Vagina (tissue), 2 donors: ENCODE measurements at regions not wholly inside any gene's neighbourhood (a gene's known extent, or its start where the extent isn't known, plus 50 kb on each side); places are given as distances from the start of the nearest gene placed in this dataset.

Experiments used
- DNase-seq, 2 donors: peaks; one replicate each; pipeline ENCODE4 v3.0.0-alpha.2; 2017; ENCODE audit errors: extremely low spot score in 2 of 2
- H3K27ac ChIP-seq: fragments of 200-600 bp; sonication (generic); one replicate; pipeline ENCODE4 v1.5.1; 2019
- H3K27me3 ChIP-seq: fragments of 200-600 bp; sonication (generic); one replicate; pipeline ENCODE4 v1.5.1; 2019
- H3K36me3 ChIP-seq, 2 donors: fragments of 200-600 bp; sonication (generic); one replicate each; pipeline ENCODE4 v1.5.1; 2017 to 2019
- H3K4me1 ChIP-seq: fragments of 200-600 bp; sonication (generic); one replicate; pipeline ENCODE4 v1.5.1; 2019
- H3K4me3 ChIP-seq, 2 donors: fragments of 200-600 bp; sonication (generic); 1 replicate in 1 of 2; 2 replicates in 1 of 2; pipeline ENCODE4 v1.5.1; 2016 to 2019
- H3K9me3 ChIP-seq: fragments of 200-600 bp; sonication (generic); one replicate; pipeline ENCODE4 v1.5.1; 2019
- CTCF ChIP-seq, 3 experiments: fragments of 450-650 bp in 2 of 3; fragments of 200-600 bp in 1 of 3; sonication (generic) in 1 of 3; IDR thresholded peaks; one replicate each; pipeline ENCODE4 v1.5.1; 2017 to 2019; ENCODE audit warnings: antibody characterized with exemption in 3 of 3, mild to moderate bottlenecking in 2 of 3, moderate library complexity in 2 of 3
- POLR2A ChIP-seq, 2 donors: fragments of 450-650 bp; IDR thresholded peaks; one replicate each; pipeline ENCODE4 v1.6.1; 2017; ENCODE audit warnings: antibody characterized with exemption in 2 of 2, mild to moderate bottlenecking in 2 of 2, moderate library complexity in 2 of 2
- POLR2AphosphoS5 ChIP-seq, 2 donors: sonication (generic); formaldehyde crosslinking; IDR thresholded peaks; one replicate each; pipeline ENCODE4 v1.9.0; 2017; ENCODE audit warnings: antibody characterized with exemption in 2 of 2, mild to moderate bottlenecking in 2 of 2, low read depth in 1 of 2; ENCODE audit not compliant: insufficient read depth in 1 of 2
- intact Hi-C: fragments of 100-400 bp; cut with DNase I; formaldehyde crosslinking; loops from one replicate; pipeline ENCODE4 v1.15.1; 2023

GRCh38 chr4:28148221-28148620 is 1287.6 kb downstream of the STIM2 start:
- H3K9me3 ChIP-seq = no peaks in the 10 kb centered on the region
- H3K36me3 ChIP-seq = no peaks in the 10 kb centered on the region
- H3K4me1 ChIP-seq = no peaks in the 10 kb centered on the region
- H3K27me3 ChIP-seq = no peaks in the 10 kb centered on the region
- no peak overlapping the region for H3K4me3 ChIP-seq
- no peak for DNase-seq
- intact Hi-C loops = no loop called here
- no peak overlapping the region for H3K27ac ChIP-seq
- TF ChIP-seq POLR2AphosphoS5 (IDR thresholded peaks at IDR 0.05; ENCODE audit: insufficient read depth in 1 of 2, low read depth in 1 of 2) (no peak), CTCF (IDR thresholded peaks at IDR 0.05) (no peak), POLR2A (IDR thresholded peaks at IDR 0.05) (no peak)

- no peaks in the 10 kb centered on the region for H3K9me3 ChIP-seq
- TF ChIP-seq CTCF (IDR thresholded peaks at IDR 0.05) (no peak), POLR2AphosphoS5 (IDR thresholded peaks at IDR 0.05; ENCODE audit: insufficient read depth in 1 of 2, low read depth in 1 of 2) (no peak), POLR2A (IDR thresholded peaks at IDR 0.05) (no peak)
- H3K4me3 ChIP-seq = no peak overlapping the region
- no peak for DNase-seq
- no peak overlapping the region for H3K27ac ChIP-seq
- H3K27me3 ChIP-seq = no peaks in the 10 kb centered on the region
- no peaks in the 10 kb centered on the region for H3K36me3 ChIP-seq
- intact Hi-C loops = no loop called here
- no peaks in the 10 kb centered on the region for H3K4me1 ChIP-seq
Observed at GRCh38 chr4:28149762-28150161, 1289.1 kb downstream of the STIM2 start.

GRCh38 chr4:28151314-28151713 is 1290.7 kb downstream of the STIM2 start:
- Histone ChIP-seq H3K4me1 (no peaks in the 10 kb centered on the region), H3K4me3 (no peak overlapping the region), H3K9me3 (no peaks in the 10 kb centered on the region), H3K27me3 (no peaks in the 10 kb centered on the region), H3K27ac (no peak overlapping the region), H3K36me3 (no peaks in the 10 kb centered on the region)
- TF ChIP-seq POLR2A (IDR thresholded peaks at IDR 0.05) (no peak), POLR2AphosphoS5 (IDR thresholded peaks at IDR 0.05; ENCODE audit: insufficient read depth in 1 of 2, low read depth in 1 of 2) (no peak), CTCF (IDR thresholded peaks at IDR 0.05) (no peak)
- no peak for DNase-seq
- intact Hi-C loops = no loop called here

GRCh38 chr4:28167411-28167810 is 1306.8 kb downstream of the STIM2 start:
- Histone ChIP-seq H3K4me1 (no peaks in the 10 kb centered on the region), H3K36me3 (no peaks in the 10 kb centered on the region), H3K27ac (no peak overlapping the region), H3K9me3 (no peaks in the 10 kb centered on the region), H3K27me3 (no peaks in the 10 kb centered on the region), H3K4me3 (no peak overlapping the region)
- intact Hi-C loops = no loop called here
- TF ChIP-seq POLR2AphosphoS5 (IDR thresholded peaks at IDR 0.05; ENCODE audit: insufficient read depth in 1 of 2, low read depth in 1 of 2) (no peak), POLR2A (IDR thresholded peaks at IDR 0.05) (no peak), CTCF (IDR thresholded peaks at IDR 0.05) (no peak)
- DNase-seq = no peak

GRCh38 chr4:28176942-28177341 is 1316.3 kb downstream of the STIM2 start:
- DNase-seq = no peak
- Histone ChIP-seq H3K4me1 (no peaks in the 10 kb centered on the region), H3K9me3 (no peaks in the 10 kb centered on the region), H3K36me3 (no peaks in the 10 kb centered on the region), H3K27me3 (no peaks in the 10 kb centered on the region), H3K27ac (no peak overlapping the region), H3K4me3 (no peak overlapping the region)
- TF ChIP-seq POLR2AphosphoS5 (IDR thresholded peaks at IDR 0.05; ENCODE audit: insufficient read depth in 1 of 2, low read depth in 1 of 2) = no peak
- TF ChIP-seq POLR2A (IDR thresholded peaks at IDR 0.05) = no peak
- no peak for TF ChIP-seq CTCF (IDR thresholded peaks at IDR 0.05)
- intact Hi-C loops = no loop called here
